Hepatocyte (in vitro differentiated cells): ENCODE measurements at regions not wholly inside any gene's neighbourhood (a gene's known extent, or its start where the extent isn't known, plus 50 kb on each side); places are given as distances from the start of the nearest gene placed in this dataset.
A peak's percentile ranks its signal among the peaks of the same experiment; 100 is the strongest.

Experiments
- DNase-seq: peaks from one replicate; pipeline ENCODE4 v3.0.0-alpha.2; 2016; ENCODE audit warnings: low spot score
- H2AFZ ChIP-seq: fragments of 200-600 bp; sonication (generic); 2 replicates; pipeline ENCODE4 v1.6.0; 2016; ENCODE audit warnings: antibody characterized with exemption, mild to moderate bottlenecking
- H3K27ac ChIP-seq: fragments of 200-600 bp; sonication (generic); 2 replicates; pipeline ENCODE4 v1.5.1; 2016; ENCODE audit warnings: mild to moderate bottlenecking
- H3K27me3 ChIP-seq: fragments of 200-600 bp; sonication (generic); 2 replicates; pipeline ENCODE4 v1.6.1; 2016
- H3K36me3 ChIP-seq: fragments of 200-600 bp; sonication (generic); replicated peaks from 2 replicates; pipeline ENCODE4 v1.5.1; 2016; ENCODE audit warnings: low read depth; ENCODE audit not compliant: insufficient read depth
- H3K4me1 ChIP-seq: fragments of 200-600 bp; sonication (generic); 2 replicates; pipeline ENCODE4 v1.5.1; 2016; ENCODE audit warnings: mild to moderate bottlenecking, moderate library complexity; ENCODE audit not compliant: insufficient read depth
- H3K4me2 ChIP-seq: fragments of 200-600 bp; sonication (generic); 2 replicates; pipeline ENCODE4 v1.6.0; 2016
- H3K4me3 ChIP-seq: fragments of 200-600 bp; sonication (generic); 2 replicates; pipeline ENCODE4 v1.5.1; 2016; ENCODE audit warnings: mild to moderate bottlenecking
- H3K79me2 ChIP-seq: fragments of 200-600 bp; sonication (generic); 2 replicates; pipeline ENCODE4 v1.6.0; 2017; ENCODE audit warnings: mild to moderate bottlenecking
- H3K9me2 ChIP-seq: fragments of 200-600 bp; sonication (generic); replicated peaks from 2 replicates; pipeline ENCODE4 v1.6.0; 2017; ENCODE audit warnings: mild to moderate bottlenecking; ENCODE audit not compliant: insufficient read depth
- H3K9me3 ChIP-seq: fragments of 200-600 bp; sonication (generic); 2 replicates; pipeline ENCODE4 v1.5.1; 2016; ENCODE audit warnings: low read depth, mild to moderate bottlenecking
- H4K20me1 ChIP-seq: fragments of 200-600 bp; sonication (generic); 2 replicates; pipeline ENCODE4 v1.6.0; 2016; ENCODE audit warnings: mild to moderate bottlenecking; ENCODE audit not compliant: insufficient read depth, poor library complexity, severe bottlenecking
- CTCF ChIP-seq: fragments of 200-600 bp; sonication (generic); IDR thresholded peaks from 2 replicates; pipeline ENCODE4 v1.5.1; 2016; ENCODE audit warnings: antibody characterized with exemption, mild to moderate bottlenecking; ENCODE audit not compliant: poor library complexity
- EZH2 ChIP-seq: fragments of 200-600 bp; sonication (generic); IDR thresholded peaks from 2 replicates; pipeline ENCODE4 v1.6.1; 2016; ENCODE audit warnings: antibody characterized with exemption, mild to moderate bottlenecking, borderline replicate concordance
- EZH2phosphoT487 ChIP-seq: fragments of 200-600 bp; sonication (generic); IDR thresholded peaks from one replicate; pipeline ENCODE4 v1.6.1; 2018; ENCODE audit warnings: antibody characterized with exemption, mild to moderate bottlenecking, low read depth, moderate library complexity; ENCODE audit not compliant: unreplicated experiment, severe bottlenecking
- WGBS: methylation state at CpG from one replicate; pipeline ENCODE4 v1.1.6; 2016; ENCODE audit warnings: low lambda C conversion rate; ENCODE audit errors: missing lambda C conversion rate; 5-methylcytosine and 5-hydroxymethylcytosine counted together

- Histone ChIP-seq H3K27ac (no peak overlapping the region), H3K4me3 (no peak overlapping the region), H3K79me2 (no peaks in the 10 kb centered on the region), H3K4me1 (no peaks in the 10 kb centered on the region), H3K9me3 (no peaks in the 10 kb centered on the region), H3K9me2 (no peaks in the 10 kb centered on the region), H3K4me2 (no peak overlapping the region), H2AFZ (no peak overlapping the region), H3K36me3 (no peaks in the 10 kb centered on the region), H4K20me1 (no peaks in the 10 kb centered on the region), H3K27me3 (no peaks in the 10 kb centered on the region)
- DNase-seq, result no peak
- WGBS, result 82% methylated on average over 5 of the region's 5 CpGs
- no peak for TF ChIP-seq EZH2phosphoT487
- no peak for TF ChIP-seq EZH2
- TF ChIP-seq CTCF, result no peak
Measured at GRCh38 chr17:54307351-54307750, 484.6 kb downstream of the KIF2B start.

GRCh38 chr17:54324813-54325212 lies 502.1 kb downstream of the KIF2B start:
- Histone ChIP-seq H3K9me2 (no peaks in the 10 kb centered on the region), H3K36me3 (no peaks in the 10 kb centered on the region), H3K27ac (no peak overlapping the region), H3K79me2 (no peaks in the 10 kb centered on the region), H3K9me3 (no peaks in the 10 kb centered on the region), H3K27me3 (no peaks in the 10 kb centered on the region), H3K4me2 (no peak overlapping the region), H2AFZ (no peak overlapping the region), H3K4me3 (no peak overlapping the region), H4K20me1 (no peaks in the 10 kb centered on the region), H3K4me1 (no peaks in the 10 kb centered on the region)
- WGBS, result 89% methylated on average over 1 of the region's 1 CpG
- no peak for DNase-seq
- TF ChIP-seq CTCF (no peak), EZH2phosphoT487 (no peak), EZH2 (no peak)

- Histone ChIP-seq H2AFZ (peak overlapping the region; percentile 4), H3K4me2 (no peak overlapping the region), H4K20me1 (no peaks in the 10 kb centered on the region), H3K36me3 (no peaks in the 10 kb centered on the region), H3K9me2 (no peaks in the 10 kb centered on the region), H3K4me3 (no peak overlapping the region), H3K27ac (no peak overlapping the region), H3K27me3 (no peaks in the 10 kb centered on the region), H3K4me1 (no peaks in the 10 kb centered on the region), H3K79me2 (no peaks in the 10 kb centered on the region), H3K9me3 (no peaks in the 10 kb centered on the region)
- 71% methylated on average over 1 of the region's 1 CpG for WGBS
- no peak for DNase-seq
- TF ChIP-seq CTCF, result no peak
- TF ChIP-seq EZH2, result no peak
Measured at GRCh38 chr17:54339731-54340130, 517.0 kb downstream of the KIF2B start.

- Histone ChIP-seq H4K20me1 (no peaks in the 10 kb centered on the region), H3K9me3 (no peaks in the 10 kb centered on the region), H3K4me3 (no peak overlapping the region), H3K4me2 (no peak overlapping the region), H3K27ac (no peak overlapping the region), H3K36me3 (no peaks in the 10 kb centered on the region), H3K9me2 (no peaks in the 10 kb centered on the region), H3K79me2 (no peaks in the 10 kb centered on the region), H3K27me3 (no peaks in the 10 kb centered on the region), H2AFZ (no peak overlapping the region), H3K4me1 (no peaks in the 10 kb centered on the region)
- no peak for DNase-seq
- WGBS, result 77% methylated on average over 1 of the region's 1 CpG
- no peak for TF ChIP-seq EZH2
- no peak for TF ChIP-seq EZH2phosphoT487
- TF ChIP-seq CTCF, result no peak
Measured at GRCh38 chr17:54347495-54347894, 524.8 kb downstream of the KIF2B start.
